ENCODE measurements at regions not wholly inside any gene's neighbourhood (a gene's known extent, or its start where the extent isn't known, plus 50 kb on each side); places are given as distances from the start of the nearest gene placed in this dataset.

DNA sequence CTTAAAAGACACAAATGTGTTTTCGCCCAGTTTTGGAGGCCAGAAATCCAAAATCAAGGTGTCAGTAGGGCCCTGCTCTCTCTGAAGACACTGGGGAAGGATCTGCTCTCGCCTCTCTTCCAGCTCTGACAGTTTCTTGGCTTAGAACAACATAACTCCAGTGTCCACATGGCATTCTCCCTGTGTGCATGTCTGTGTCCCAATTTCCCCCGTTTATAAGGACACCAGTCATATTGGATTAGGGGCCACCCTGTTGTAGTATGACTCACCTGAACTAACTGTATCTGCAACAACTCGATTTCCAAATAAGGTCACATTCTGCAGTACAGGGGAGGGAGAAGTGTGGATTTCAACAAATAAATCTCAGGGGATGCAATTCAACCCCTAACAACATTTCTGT is 263.2 kb downstream of the SS18 start:
- peak; percentile 25 for DNase-seq (ENCODE audit: low read depth)
- TF ChIP-seq, protein P1, sequence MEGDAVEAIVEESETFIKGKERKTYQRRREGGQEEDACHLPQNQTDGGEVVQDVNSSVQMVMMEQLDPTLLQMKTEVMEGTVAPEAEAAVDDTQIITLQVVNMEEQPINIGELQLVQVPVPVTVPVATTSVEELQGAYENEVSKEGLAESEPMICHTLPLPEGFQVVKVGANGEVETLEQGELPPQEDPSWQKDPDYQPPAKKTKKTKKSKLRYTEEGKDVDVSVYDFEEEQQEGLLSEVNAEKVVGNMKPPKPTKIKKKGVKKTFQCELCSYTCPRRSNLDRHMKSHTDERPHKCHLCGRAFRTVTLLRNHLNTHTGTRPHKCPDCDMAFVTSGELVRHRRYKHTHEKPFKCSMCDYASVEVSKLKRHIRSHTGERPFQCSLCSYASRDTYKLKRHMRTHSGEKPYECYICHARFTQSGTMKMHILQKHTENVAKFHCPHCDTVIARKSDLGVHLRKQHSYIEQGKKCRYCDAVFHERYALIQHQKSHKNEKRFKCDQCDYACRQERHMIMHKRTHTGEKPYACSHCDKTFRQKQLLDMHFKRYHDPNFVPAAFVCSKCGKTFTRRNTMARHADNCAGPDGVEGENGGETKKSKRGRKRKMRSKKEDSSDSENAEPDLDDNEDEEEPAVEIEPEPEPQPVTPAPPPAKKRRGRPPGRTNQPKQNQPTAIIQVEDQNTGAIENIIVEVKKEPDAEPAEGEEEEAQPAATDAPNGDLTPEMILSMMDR (conservative IDR thresholded peaks at IDR 0.05; ENCODE audit: low read length), result no peak
- no peak overlapping the region for H3K4me3 ChIP-seq (ENCODE audit: low read length)

DNA sequence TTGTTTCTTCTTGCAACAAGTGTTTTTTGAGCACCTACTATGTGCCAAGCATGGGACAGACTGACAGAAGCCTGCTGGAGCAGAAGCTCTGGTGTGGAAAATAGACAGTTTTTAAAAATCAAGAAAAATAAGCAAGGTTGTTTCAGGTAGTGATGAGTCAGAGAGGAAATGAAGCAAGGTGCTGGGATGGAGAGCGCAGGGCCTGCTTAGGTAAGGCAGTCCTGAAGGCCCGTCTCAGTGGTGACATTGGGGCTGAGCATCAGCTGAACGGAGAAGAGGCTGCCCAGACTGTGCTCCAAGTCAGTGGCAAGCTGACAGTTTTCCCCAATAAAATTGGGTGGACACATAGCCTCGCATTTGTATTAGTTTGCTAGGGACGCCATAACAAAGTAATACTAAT is 263.6 kb downstream of the SS18 start:
- TF ChIP-seq, protein P1 (conservative IDR thresholded peaks at IDR 0.05; ENCODE audit: low read length), result no peak
- H3K4me3 ChIP-seq (ENCODE audit: low read length), result no peak overlapping the region
- no peak for DNase-seq (ENCODE audit: low read depth)

DNA sequence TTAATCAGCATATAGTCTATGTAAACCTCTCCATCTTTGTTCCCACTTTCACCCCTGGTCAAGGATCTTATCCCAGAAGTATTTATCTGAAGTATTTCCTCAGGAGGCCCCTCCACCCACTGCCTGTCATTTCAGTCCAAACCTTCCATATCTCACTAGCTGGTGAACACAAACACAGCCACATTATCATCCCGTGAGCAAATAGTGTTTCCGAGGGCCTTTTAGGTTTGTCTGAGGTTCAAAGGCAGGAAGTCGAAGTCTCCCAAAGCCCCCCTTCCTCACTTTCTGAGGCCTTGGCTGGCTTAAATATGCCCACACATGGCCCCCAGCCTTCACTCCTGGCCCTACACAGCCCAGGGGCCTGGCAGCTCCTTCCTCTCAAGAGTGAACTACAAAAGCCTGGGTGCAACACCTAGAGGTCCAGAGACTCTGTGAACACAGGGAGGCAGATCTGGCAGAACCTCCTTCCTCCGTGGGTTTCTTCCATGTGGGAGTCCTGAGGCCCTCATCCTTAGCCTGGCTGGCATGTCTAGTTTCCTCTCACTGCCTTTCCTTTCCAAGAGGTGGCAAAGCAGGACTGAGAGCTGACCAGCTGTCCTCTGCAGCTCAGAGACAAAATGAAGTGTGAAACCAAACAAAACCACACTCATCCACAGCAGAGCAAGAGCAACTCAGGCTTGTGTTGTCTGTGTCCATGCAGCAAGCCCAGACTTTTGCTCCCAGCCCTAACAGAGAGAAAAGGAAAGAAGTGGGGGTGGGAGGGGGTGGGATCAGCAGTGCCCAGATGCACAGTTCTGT is 264.2 kb downstream of the SS18 start:
- no peak for DNase-seq (ENCODE audit: low read depth)
- no peak overlapping the region for H3K4me3 ChIP-seq (ENCODE audit: low read length)
- TF ChIP-seq, protein P1 (conservative IDR thresholded peaks at IDR 0.05; ENCODE audit: low read length), result no peak

DNA sequence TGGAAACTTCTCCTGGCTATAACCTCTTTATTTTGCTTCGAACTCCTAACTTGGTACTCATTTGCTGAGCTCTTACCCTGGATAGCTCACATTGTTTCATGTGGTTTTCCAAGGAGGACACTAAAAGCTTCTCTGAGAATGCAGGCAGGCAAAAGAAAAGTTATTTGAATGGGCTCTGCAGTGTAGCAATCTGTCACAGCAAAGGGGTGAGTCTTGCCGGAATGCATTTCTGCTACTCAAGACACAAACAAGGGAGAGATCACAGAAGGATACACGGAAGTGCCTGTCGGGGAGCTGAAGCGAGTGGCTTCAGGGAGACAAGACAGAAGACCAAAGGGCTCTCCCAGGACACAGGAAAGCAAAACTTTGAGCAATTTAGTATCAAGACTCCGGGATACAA is 265.4 kb downstream of the SS18 start:
- no peak for DNase-seq (ENCODE audit: low read depth)
- H3K4me3 ChIP-seq (ENCODE audit: low read length), result no peak overlapping the region
- TF ChIP-seq, protein P1 (conservative IDR thresholded peaks at IDR 0.05; ENCODE audit: low read length), result no peak

DNA sequence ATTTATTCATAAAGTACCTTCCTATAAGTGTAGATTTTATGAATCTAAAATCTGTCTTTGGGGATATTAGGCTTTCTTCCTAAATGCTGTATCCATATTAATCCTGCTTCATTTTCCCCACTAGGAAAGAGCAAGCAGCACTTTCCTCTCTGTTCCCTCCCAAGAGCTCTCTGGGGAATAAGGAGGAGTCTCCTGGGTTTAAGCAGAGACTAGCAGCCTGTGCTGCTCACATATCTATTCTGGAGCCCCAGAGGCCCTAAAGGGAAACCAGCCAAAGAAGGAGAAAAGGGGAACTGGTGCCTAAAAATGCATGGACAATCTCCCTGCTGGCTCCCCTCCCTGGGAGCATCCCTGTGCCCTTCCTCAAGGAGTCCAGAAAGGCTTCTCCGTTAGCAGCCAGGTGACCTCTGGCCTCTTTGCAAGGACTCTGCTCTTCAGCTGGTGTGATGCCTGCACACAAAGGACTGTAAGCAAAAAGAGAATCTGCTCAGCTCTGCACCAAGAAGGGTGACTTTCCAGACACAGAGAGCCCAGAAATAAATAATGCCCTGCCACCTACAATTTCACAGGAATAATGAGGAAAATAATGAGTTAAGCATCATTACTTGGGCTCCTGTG is 270.6 kb downstream of the SS18 start:
- no peak for DNase-seq (ENCODE audit: low read depth)
- no peak overlapping the region for H3K4me3 ChIP-seq (ENCODE audit: low read length)
- TF ChIP-seq, protein P1 (conservative IDR thresholded peaks at IDR 0.05; ENCODE audit: low read length), result no peak

DNA sequence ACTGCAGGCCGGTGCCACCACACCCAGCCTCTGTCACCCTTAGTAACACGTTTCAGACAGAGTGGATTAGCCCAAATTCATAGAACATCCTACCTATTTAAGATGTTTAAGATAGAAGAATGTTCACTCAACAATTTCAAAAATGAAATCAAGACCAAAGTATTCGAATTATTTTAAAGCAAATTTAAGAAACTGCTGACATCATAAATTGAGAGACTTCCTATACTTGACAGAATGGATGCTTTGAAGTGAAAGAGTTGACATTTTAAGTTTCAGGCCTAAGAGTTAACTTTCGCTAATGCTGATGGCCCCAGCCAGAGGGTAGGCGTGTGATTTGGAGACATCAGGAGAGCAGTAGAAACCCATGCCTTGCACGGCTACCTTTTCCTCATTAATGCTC is 271.9 kb downstream of the SS18 start:
- no peak overlapping the region for H3K4me3 ChIP-seq (ENCODE audit: low read length)
- TF ChIP-seq, protein P1 (conservative IDR thresholded peaks at IDR 0.05; ENCODE audit: low read length), result no peak
- no peak for DNase-seq (ENCODE audit: low read depth)

Data from AG10803 (cell line).